Fibroblast of lung (primary cell): ENCODE measurements at regions not wholly inside any gene's neighbourhood (a gene's known extent, or its start where the extent isn't known, plus 50 kb on each side); places are given as distances from the start of the nearest gene placed in this dataset.
A peak's percentile ranks its signal among the peaks of the same experiment; 100 is the strongest.

Source experiments
- DNase-seq, 2 donors: peaks; one replicate each; pipeline versions ENCODE4 v3.0.0 to v3.0.0-alpha.2; 2010; ENCODE audit warnings: low read depth in 2 of 2
- H2AFZ ChIP-seq: 2 replicates; pipeline ENCODE4 v1.5.1; 2012; ENCODE audit warnings: low read length, control low read depth, inconsistent platforms
- H3K27ac ChIP-seq: 2 replicates; pipeline ENCODE4 v1.5.1; 2011; ENCODE audit warnings: low read length, control low read depth; ENCODE audit not compliant: insufficient read depth
- H3K27me3 ChIP-seq: 2 replicates; pipeline ENCODE4 v1.5.1; 2011; ENCODE audit warnings: mild to moderate bottlenecking, low read length; ENCODE audit not compliant: control insufficient read depth, insufficient read depth
- H3K36me3 ChIP-seq: 2 replicates; pipeline ENCODE4 v1.5.1; 2011; ENCODE audit warnings: low read length; ENCODE audit not compliant: control insufficient read depth, insufficient read depth
- H3K4me1 ChIP-seq: 2 replicates; pipeline ENCODE4 v1.5.1; 2011; ENCODE audit warnings: low read length; ENCODE audit not compliant: control insufficient read depth, insufficient read depth; ENCODE audit errors: extremely low read depth
- H3K4me2 ChIP-seq: 2 replicates; pipeline ENCODE4 v1.5.1; 2011; ENCODE audit warnings: low read length, control low read depth; ENCODE audit not compliant: insufficient read depth; ENCODE audit errors: extremely low read depth
- H3K4me3 ChIP-seq, 4 experiments: fragments of 200-600 bp in 1 of 4; sonication (generic) in 1 of 4; replicated peaks in 1 of 4; 2 replicates each; pipeline ENCODE4 v1.5.1; 2011 to 2016; ENCODE audit warnings: low read length in 4 of 4, low read depth in 3 of 4, mild to moderate bottlenecking in 3 of 4, control low read depth in 2 of 4, inconsistent platforms in 1 of 4, mixed read lengths in 1 of 4; ENCODE audit not compliant: insufficient read depth in 1 of 4; ENCODE audit errors: control extremely low read depth in 1 of 4
- H3K79me2 ChIP-seq: 2 replicates; pipeline ENCODE4 v1.5.1; 2012; ENCODE audit warnings: mild to moderate bottlenecking, low read length, inconsistent platforms; ENCODE audit not compliant: control insufficient read depth, insufficient read depth
- H3K9ac ChIP-seq: 2 replicates; pipeline ENCODE4 v1.5.1; 2011; ENCODE audit warnings: mild to moderate bottlenecking, low read length, control low read depth; ENCODE audit not compliant: insufficient read depth
- H3K9me3 ChIP-seq: 2 replicates; pipeline ENCODE4 v1.5.1; 2012; ENCODE audit warnings: low read depth, low read length; ENCODE audit not compliant: control insufficient read depth, insufficient read depth
- H4K20me1 ChIP-seq: 2 replicates; pipeline ENCODE4 v1.5.1; 2011; ENCODE audit warnings: low read length; ENCODE audit not compliant: control insufficient read depth, insufficient read depth; ENCODE audit errors: extremely low read depth
- EZH2 ChIP-seq: IDR thresholded peaks from 2 replicates; pipeline ENCODE4 v1.5.1; 2012; ENCODE audit warnings: low read length, control low read depth, mild to moderate bottlenecking; ENCODE audit errors: missing control alignments
- TF ChIP-seq, protein P1 (sequence below), 2 donors: IDR thresholded peaks in 1 of 2; conservative IDR thresholded peaks in 1 of 2; 1 replicate in 1 of 2; 2 replicates in 1 of 2; pipeline ENCODE4 v1.5.1; 2011 to 2012; ENCODE audit warnings: low read length in 2 of 2, control low read depth in 1 of 2, inconsistent platforms in 1 of 2, low read depth in 1 of 2, mild to moderate bottlenecking in 1 of 2

DNA sequence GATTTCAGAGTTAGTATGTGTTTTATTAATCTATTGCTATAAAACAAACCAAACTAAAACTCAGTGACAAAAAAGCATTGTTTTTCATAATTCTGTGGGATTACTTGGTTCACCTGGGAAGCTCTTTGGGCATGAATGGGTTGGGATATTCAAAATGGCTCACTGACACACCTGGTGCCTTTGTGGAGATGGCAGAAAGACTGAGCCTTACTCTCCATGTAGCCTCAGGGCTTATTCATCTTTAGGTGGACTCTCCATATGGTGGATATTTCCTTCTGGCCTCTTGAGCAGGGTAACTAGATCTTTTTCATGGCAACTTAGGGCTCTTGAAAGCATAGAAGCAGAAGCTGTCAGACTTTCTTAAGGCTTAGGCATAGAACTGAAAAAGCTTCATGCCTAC is 1102.8 kb upstream of the SEL1L start:
- H3K9ac ChIP-seq, result no peak overlapping the region
- TF ChIP-seq EZH2, result no peak
- TF ChIP-seq, protein P1, sequence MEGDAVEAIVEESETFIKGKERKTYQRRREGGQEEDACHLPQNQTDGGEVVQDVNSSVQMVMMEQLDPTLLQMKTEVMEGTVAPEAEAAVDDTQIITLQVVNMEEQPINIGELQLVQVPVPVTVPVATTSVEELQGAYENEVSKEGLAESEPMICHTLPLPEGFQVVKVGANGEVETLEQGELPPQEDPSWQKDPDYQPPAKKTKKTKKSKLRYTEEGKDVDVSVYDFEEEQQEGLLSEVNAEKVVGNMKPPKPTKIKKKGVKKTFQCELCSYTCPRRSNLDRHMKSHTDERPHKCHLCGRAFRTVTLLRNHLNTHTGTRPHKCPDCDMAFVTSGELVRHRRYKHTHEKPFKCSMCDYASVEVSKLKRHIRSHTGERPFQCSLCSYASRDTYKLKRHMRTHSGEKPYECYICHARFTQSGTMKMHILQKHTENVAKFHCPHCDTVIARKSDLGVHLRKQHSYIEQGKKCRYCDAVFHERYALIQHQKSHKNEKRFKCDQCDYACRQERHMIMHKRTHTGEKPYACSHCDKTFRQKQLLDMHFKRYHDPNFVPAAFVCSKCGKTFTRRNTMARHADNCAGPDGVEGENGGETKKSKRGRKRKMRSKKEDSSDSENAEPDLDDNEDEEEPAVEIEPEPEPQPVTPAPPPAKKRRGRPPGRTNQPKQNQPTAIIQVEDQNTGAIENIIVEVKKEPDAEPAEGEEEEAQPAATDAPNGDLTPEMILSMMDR (conservative IDR thresholded peaks at IDR 0.05 in 1 of 2, IDR thresholded peaks at IDR 0.05 in 1 of 2; ENCODE audit: low read depth in 1 of 2, low read length in 2 of 2), result no peak
- DNase-seq, result no peak
- H3K4me1 ChIP-seq, result no peaks in the 10 kb centered on the region
- no peaks in the 10 kb centered on the region for H4K20me1 ChIP-seq
- H3K4me3 ChIP-seq, result no peak overlapping the region
- no peak overlapping the region for H3K4me2 ChIP-seq
- H3K36me3 ChIP-seq, result no peaks in the 10 kb centered on the region
- no peak overlapping the region for H2AFZ ChIP-seq
- no peak overlapping the region for H3K27ac ChIP-seq
- no peaks in the 10 kb centered on the region for H3K27me3 ChIP-seq
- no peaks in the 10 kb centered on the region for H3K79me2 ChIP-seq
- H3K9me3 ChIP-seq, result no peaks in the 10 kb centered on the region

DNA sequence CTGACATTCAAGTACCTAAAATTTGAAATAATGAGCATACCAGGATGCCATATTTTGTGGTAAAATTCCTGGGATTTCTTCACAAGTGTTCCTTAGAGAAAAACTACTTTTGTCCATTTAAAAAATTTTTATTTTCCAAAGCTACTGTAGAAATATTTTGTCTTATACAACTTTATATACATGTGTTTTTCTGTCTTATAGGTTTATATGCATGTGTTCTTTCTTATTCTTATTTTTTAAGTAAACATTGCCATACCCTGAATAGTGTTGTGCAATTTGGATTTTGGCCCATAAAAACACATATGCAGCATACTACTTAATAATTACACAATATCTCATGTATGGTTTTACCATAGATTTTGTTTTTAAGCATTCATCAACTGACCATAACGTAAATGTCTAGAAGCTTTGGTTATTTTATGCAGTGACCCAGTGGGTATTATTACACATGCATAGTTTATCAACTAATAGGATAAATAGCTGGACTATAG is 1107.4 kb upstream of the SEL1L start:
- H3K9ac ChIP-seq, result no peak overlapping the region
- DNase-seq, result peak in 1 of 2 donors; percentile 53
- H3K36me3 ChIP-seq, result no peaks in the 10 kb centered on the region
- no peak overlapping the region for H3K4me3 ChIP-seq
- TF ChIP-seq EZH2, result no peak
- TF ChIP-seq, protein P1 (conservative IDR thresholded peaks at IDR 0.05 in 1 of 2, IDR thresholded peaks at IDR 0.05 in 1 of 2; ENCODE audit: low read depth in 1 of 2, low read length in 2 of 2), result no peak
- no peaks in the 10 kb centered on the region for H3K27me3 ChIP-seq
- H3K4me2 ChIP-seq, result no peak overlapping the region
- no peaks in the 10 kb centered on the region for H3K4me1 ChIP-seq
- no peak overlapping the region for H2AFZ ChIP-seq
- no peaks in the 10 kb centered on the region for H3K9me3 ChIP-seq
- no peak overlapping the region for H3K27ac ChIP-seq
- H3K79me2 ChIP-seq, result no peaks in the 10 kb centered on the region
- H4K20me1 ChIP-seq, result no peaks in the 10 kb centered on the region

DNA sequence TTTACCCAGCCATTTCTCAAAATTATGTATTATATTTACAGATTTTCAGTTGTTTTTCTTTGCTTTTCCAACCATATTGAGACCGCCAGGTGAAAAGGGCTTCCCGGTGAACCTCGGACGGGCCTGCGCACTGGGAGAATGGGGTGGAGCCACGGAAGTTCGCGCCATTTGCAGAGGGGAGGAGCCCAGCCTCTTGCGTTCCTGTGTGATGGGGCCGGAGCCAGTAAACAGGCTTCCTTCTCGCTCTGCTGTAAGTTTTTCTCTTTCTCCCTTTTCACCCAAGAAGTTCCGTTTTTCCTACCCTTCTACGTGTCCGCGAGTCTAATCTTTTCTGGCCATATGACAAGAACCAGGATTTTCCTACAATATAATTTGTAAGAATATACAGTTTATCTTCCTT is 1108.8 kb upstream of the SEL1L start:
- Histone ChIP-seq H3K79me2 (no peaks in the 10 kb centered on the region), H3K4me2 (no peak overlapping the region), H4K20me1 (no peaks in the 10 kb centered on the region), H3K9me3 (no peaks in the 10 kb centered on the region), H3K4me1 (no peaks in the 10 kb centered on the region), H3K9ac (no peak overlapping the region), H2AFZ (no peak overlapping the region), H3K36me3 (no peaks in the 10 kb centered on the region), H3K27me3 (no peaks in the 10 kb centered on the region), H3K27ac (no peak overlapping the region), H3K4me3 (peak overlapping the region in 1 of 4 experiments; percentile 63)
- TF ChIP-seq, protein P1 (conservative IDR thresholded peaks at IDR 0.05 in 1 of 2, IDR thresholded peaks at IDR 0.05 in 1 of 2; ENCODE audit: low read depth in 1 of 2, low read length in 2 of 2), result no peak
- TF ChIP-seq EZH2, result no peak
- peak in 1 of 2 donors; percentile 28 for DNase-seq
